Activated CD4-positive, alpha-beta T cell treated with anti-CD3 and anti-CD28 coated beads, Interleukin-2, Interleukin-4, amounts not matched to agents 100 ng/mL and 50 ng/mL, durations not matched to agents 16 hours and 8 hours (primary cell): ENCODE measurements at regions not wholly inside any gene's neighbourhood (a gene's known extent, or its start where the extent isn't known, plus 50 kb on each side); places are given as distances from the start of the nearest gene placed in this dataset.

ENCODE experiments used
- DNase-seq: peaks from one replicate; pipeline ENCODE4 v3.0.0-alpha.2; 2020; ENCODE audit warnings: low spot score

GRCh38 chr7:93015779-93016481, 101.8 kb downstream of the SAMD9 start:
- DNase-seq, result no peak

GRCh38 chr7:93015101-93015778, 102.5 kb downstream of the SAMD9 start:
- DNase-seq, result no peak

GRCh38 chr7:93014410-93014809, 103.4 kb downstream of the SAMD9 start:
- no peak for DNase-seq

- no peak for DNase-seq
These were observed 104.2 kb downstream of the SAMD9 start for GRCh38 chr7:93013446-93014061.

- DNase-seq, result no peak
These were observed 106.2 kb downstream of the SAMD9 start for GRCh38 chr7:93011351-93012294.

- DNase-seq, result no peak
These were observed 108.9 kb downstream of the SAMD9 start for GRCh38 chr7:93008833-93009232.

- DNase-seq, result no peak
These were observed 111.2 kb downstream of the SAMD9 start for GRCh38 chr7:93006480-93007095.

GRCh38 chr7:93004906-93005305, 112.9 kb downstream of the SAMD9 start:
- DNase-seq, result no peak

- DNase-seq, result no peak
These were observed 120.1 kb downstream of the SAMD9 start for GRCh38 chr7:92997719-92998118.

GRCh38 chr7:92997152-92997551, 120.6 kb downstream of the SAMD9 start:
- no peak for DNase-seq

GRCh38 chr7:92994901-92995300, 122.9 kb downstream of the SAMD9 start:
- DNase-seq, result no peak

GRCh38 chr7:92992932-92993331, 124.8 kb downstream of the SAMD9 start:
- no peak for DNase-seq

- DNase-seq, result no peak
These were observed 125.3 kb downstream of the SAMD9 start for GRCh38 chr7:92992483-92992882.

GRCh38 chr7:92991190-92991589, 126.6 kb downstream of the SAMD9 start:
- no peak for DNase-seq

- DNase-seq, result no peak
These were observed 128.7 kb downstream of the SAMD9 start for GRCh38 chr7:92988941-92989545.

- DNase-seq, result no peak
These were observed 129.7 kb downstream of the SAMD9 start for GRCh38 chr7:92988051-92988450.

- no peak for DNase-seq
These were observed 130.2 kb downstream of the SAMD9 start for GRCh38 chr7:92987538-92987937.

- no peak for DNase-seq
These were observed 130.7 kb downstream of the SAMD9 start for GRCh38 chr7:92987095-92987494.

- no peak for DNase-seq
These were observed 134.9 kb downstream of the SAMD9 start for GRCh38 chr7:92982928-92983327.

- no peak for DNase-seq
These were observed 140.6 kb upstream of the CDK6 start for GRCh38 chr7:92976931-92977330.

GRCh38 chr7:92973974-92974373, 137.6 kb upstream of the CDK6 start:
- no peak for DNase-seq
